IMR-90 (cell line): ENCODE measurements at regions not wholly inside any gene's neighbourhood (a gene's known extent, or its start where the extent isn't known, plus 50 kb on each side); places are given as distances from the start of the nearest gene placed in this dataset.
"Not testable (repeated sequence)": the region's sequence is repeated elsewhere in the genome, so short reads cannot be mapped to it uniquely, and the experiment has no call there.

Experiments used
- ATAC-seq: fragments of 200-7000 bp; cut with Tn5 transposase; 2 replicates; pipeline ENCODE4 v1.9.1; 2020; ENCODE audit warnings: low read depth, mild to moderate bottlenecking, moderate library complexity
- BruUV-seq: library from RNA; stranded (reverse); fragments of 400-500 nt; replicated peaks from 2 replicates; lab custom pipeline; 2021; lab: Mats Ljungman, UMichigan
- CTCF ChIA-PET: fragments of 300-600 bp; formaldehyde crosslinking; extraction: SDS; loops from one replicate; lab custom pipeline; 2021; ENCODE audit warnings: antibody characterized with exemption; lab: Yijun Ruan, JAX
- POLR2A ChIA-PET: fragments of 300-600 bp; sonication (Branson Sonifier 250); formaldehyde crosslinking; loops from one replicate; lab custom pipeline; 2022; ENCODE audit warnings: antibody characterized with exemption; ENCODE audit not compliant: unreplicated experiment; lab: Charles Lee
- DNase-seq: peaks from one replicate; pipeline ENCODE4 v3.0.0; 2013
- H2AFZ ChIP-seq: replicated peaks from 2 replicates; pipeline ENCODE3; 2013; ENCODE audit warnings: low read length, mild to moderate bottlenecking; ENCODE audit not compliant: poor library complexity
- H2AK5ac ChIP-seq: 2 replicates; pipeline ENCODE4 v1.6.1; 2013; ENCODE audit warnings: low read depth, low read length, inconsistent platforms
- H2AK9ac ChIP-seq: replicated peaks from 2 replicates; pipeline ENCODE3; 2013; ENCODE audit warnings: mild to moderate bottlenecking, low read depth, low read length, moderate library complexity; ENCODE audit not compliant: poor library complexity
- H2BK120ac ChIP-seq: 2 replicates; pipeline ENCODE4 v1.6.1; 2013; ENCODE audit warnings: low read depth, low read length, inconsistent platforms
- H2BK15ac ChIP-seq: 3 replicates; pipeline ENCODE4 v1.6.1; 2013; ENCODE audit warnings: low read depth, low read length, inconsistent platforms
- H2BK20ac ChIP-seq: 2 replicates; pipeline ENCODE4 v1.6.1; 2013; ENCODE audit warnings: low read depth, mild to moderate bottlenecking, inconsistent platforms, low read length, moderate library complexity
- H2BK5ac ChIP-seq: 2 replicates; pipeline ENCODE4 v1.6.1; 2013; ENCODE audit warnings: mild to moderate bottlenecking, low read depth, low read length, inconsistent platforms; ENCODE audit not compliant: poor library complexity, severe bottlenecking
- H3K14ac ChIP-seq: replicated peaks from 2 replicates; pipeline ENCODE4 v1.6.1; 2013; ENCODE audit warnings: low read depth, low read length, inconsistent platforms
- H3K18ac ChIP-seq: 2 replicates; pipeline ENCODE4 v1.6.1; 2013; ENCODE audit warnings: low read depth, low read length, control low read depth
- H3K23ac ChIP-seq: 2 replicates; pipeline ENCODE4 v1.6.1; 2013; ENCODE audit warnings: low read depth, low read length, inconsistent platforms
- H3K27ac ChIP-seq: 2 replicates; pipeline ENCODE4 v1.5.1; 2013; ENCODE audit warnings: mild to moderate bottlenecking, control low read depth, low read length; ENCODE audit not compliant: insufficient read depth
- H3K27me3 ChIP-seq: 2 replicates; pipeline ENCODE4 v1.6.1; 2013; ENCODE audit warnings: low read length; ENCODE audit not compliant: control insufficient read depth, insufficient read depth
- H3K36me3 ChIP-seq: 2 replicates; pipeline ENCODE4 v1.6.1; 2013; ENCODE audit warnings: low read length, mixed read lengths; ENCODE audit not compliant: control insufficient read depth, insufficient read depth
- H3K4ac ChIP-seq: 2 replicates; pipeline ENCODE4 v1.6.1; 2013; ENCODE audit warnings: low read depth, low read length, inconsistent platforms
- H3K4me1 ChIP-seq: 2 replicates; pipeline ENCODE4 v1.6.1; 2013; ENCODE audit warnings: low read length, mixed read lengths; ENCODE audit not compliant: control insufficient read depth, insufficient read depth
- H3K4me2 ChIP-seq: 2 replicates; pipeline ENCODE4 v1.6.1; 2013; ENCODE audit warnings: low read depth, mild to moderate bottlenecking, control low read depth, low read length, moderate library complexity
- H3K4me3 ChIP-seq: 2 replicates; pipeline ENCODE4 v1.5.1; 2013; ENCODE audit warnings: low read depth, mild to moderate bottlenecking, control low read depth, low read length, moderate library complexity; ENCODE audit not compliant: insufficient read depth
- H3K56ac ChIP-seq: 2 replicates; pipeline ENCODE4 v1.6.1; 2013; ENCODE audit warnings: low read length, inconsistent platforms; ENCODE audit not compliant: insufficient read depth; ENCODE audit errors: extremely low read depth
- H3K79me1 ChIP-seq, 2 experiments: 2 replicates each; pipeline ENCODE4 v1.6.1; 2013; ENCODE audit warnings: low read length in 2 of 2, inconsistent platforms in 1 of 2, low read depth in 1 of 2
- H3K9ac ChIP-seq: 2 replicates; pipeline ENCODE4 v1.6.1; 2013; ENCODE audit warnings: low read depth, low read length, control low read depth
- H3K9me1 ChIP-seq: 2 replicates; pipeline ENCODE4 v1.6.1; 2013; ENCODE audit warnings: low read length, inconsistent platforms; ENCODE audit not compliant: insufficient read depth
- H3K9me3 ChIP-seq: 2 replicates; pipeline ENCODE4 v1.6.1; 2013; ENCODE audit warnings: low read length; ENCODE audit not compliant: control insufficient read depth, insufficient read depth
- H4K20me1 ChIP-seq: 2 replicates; pipeline ENCODE4 v1.6.1; 2013; ENCODE audit warnings: low read length, inconsistent platforms; ENCODE audit not compliant: insufficient read depth
- H4K5ac ChIP-seq: 2 replicates; pipeline ENCODE4 v1.6.1; 2013; ENCODE audit warnings: mild to moderate bottlenecking, low read depth, low read length, control low read depth
- H4K8ac ChIP-seq, 2 experiments: 2 replicates each; pipeline ENCODE4 v1.6.1; 2013; ENCODE audit warnings: low read depth in 2 of 2, low read length in 2 of 2, control low read depth in 1 of 2, inconsistent platforms in 1 of 2
- H4K91ac ChIP-seq: 2 replicates; pipeline ENCODE4 v1.6.1; 2013; ENCODE audit warnings: low read depth, low read length, inconsistent platforms; ENCODE audit not compliant: insufficient read depth
- BHLHE40 ChIP-seq: fragments of 150-350 bp; IDR thresholded peaks from 2 replicates; pipeline ENCODE4 v1.6.1; 2016; ENCODE audit warnings: mild to moderate bottlenecking, low read depth, low read length
- CEBPB ChIP-seq: IDR thresholded peaks from 2 replicates; pipeline ENCODE4 v1.6.1; 2012; ENCODE audit warnings: low read depth, low read length, improper control_type of control experiment
- MAFK ChIP-seq: IDR thresholded peaks from 2 replicates; pipeline ENCODE4 v1.6.1; 2012; ENCODE audit warnings: low read depth, low read length, improper control_type of control experiment
- RFX5 ChIP-seq: IDR thresholded peaks from 2 replicates; pipeline ENCODE4 v1.8.0; 2012; ENCODE audit warnings: low read depth, mild to moderate bottlenecking, low read length, moderate library complexity
- WGBS, 2 experiments: methylation state at CpG; one replicate each; pipeline versions ENCODE4 v1.1.5 to v1.1.7; 2013; ENCODE audit warnings: missing lambda C conversion rate in 2 of 2; ENCODE audit not compliant: insufficient read length in 1 of 2; ENCODE audit errors: extremely low coverage in 2 of 2; 5-methylcytosine and 5-hydroxymethylcytosine counted together
- dilution Hi-C: fragments of 300-500 bp; cut with HindIII; formaldehyde crosslinking; loops from one replicate; pipeline ENCODE4 v1.14.3; 2018; ENCODE audit warnings: low sequenced_read_pairs; ENCODE audit not compliant: unreplicated experiment
- in situ Hi-C: fragments of 300-500 bp; cut with MboI; formaldehyde crosslinking; loops from 3 replicates; pipeline ENCODE4 v1.14.3; 2019; ENCODE audit warnings: low sequenced_read_pairs, inconsistent platforms, mixed read lengths
- intact Hi-C: fragments of 100-400 bp; cut with micrococcal nuclease; formaldehyde crosslinking; loops from 2 replicates; pipeline ENCODE4 v1.10.0; 2022
- TF ChIP-seq, protein P1 (sequence below): fragments of 150-350 bp; IDR thresholded peaks from 2 replicates; pipeline ENCODE4 v1.6.1; 2016; ENCODE audit warnings: low read depth, mild to moderate bottlenecking, low read length, moderate library complexity, borderline replicate concordance
- TF ChIP-seq, protein P2 (sequence below): fragments of 150-350 bp; IDR thresholded peaks from 2 replicates; pipeline ENCODE4 v1.6.1; 2017; ENCODE audit warnings: mild to moderate bottlenecking, antibody characterized with exemption, low read length, low read depth

DNA sequence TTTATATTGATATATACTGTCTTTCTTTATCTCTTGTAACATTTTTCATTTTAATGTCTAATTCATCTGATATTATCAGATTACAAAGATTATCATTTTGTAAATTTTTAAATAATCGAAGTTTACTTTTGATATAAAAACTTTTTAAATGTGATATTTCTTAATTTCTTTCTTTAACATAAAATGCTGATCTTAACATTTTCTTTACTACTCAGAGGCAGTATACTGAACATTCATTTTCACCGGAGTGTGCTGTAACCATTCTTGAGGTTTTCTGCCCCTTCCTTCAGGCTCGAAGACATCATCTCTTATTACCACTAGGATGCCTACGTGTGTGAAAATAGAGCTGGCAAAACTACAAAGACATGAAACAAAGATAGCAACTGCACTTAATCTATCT, 186.9 kb downstream of the DIO2 start:
- Histone ChIP-seq H3K4me3 (no peak overlapping the region), H2BK15ac (no peak overlapping the region), H3K9me3 (no peaks in the 10 kb centered on the region), H2AK5ac (no peak overlapping the region), H3K4me1 (no peaks in the 10 kb centered on the region), H4K5ac (no peak overlapping the region), H3K4me2 (no peak overlapping the region), H3K18ac (no peak overlapping the region), H3K27ac (no peak overlapping the region), H3K56ac (no peak overlapping the region), H2AK9ac (no peak overlapping the region), H3K9ac (no peak overlapping the region), H3K36me3 (no peaks in the 10 kb centered on the region), H3K79me1 (no peaks in the 10 kb centered on the region), H4K91ac (no peak overlapping the region), H2AFZ (no peak overlapping the region), H3K14ac (no peak overlapping the region), H2BK5ac (no peak overlapping the region), H4K8ac (no peak overlapping the region), H3K9me1 (no peaks in the 10 kb centered on the region), H3K23ac (no peak overlapping the region), H3K27me3 (no peaks in the 10 kb centered on the region), H2BK120ac (no peak overlapping the region), H2BK20ac (no peak overlapping the region), H4K20me1 (no peaks in the 10 kb centered on the region), H3K4ac (no peak overlapping the region)
- in situ Hi-C loops, result no loop called here
- CTCF ChIA-PET, result no interaction called here
- intact Hi-C loops, result no loop called here
- POLR2A ChIA-PET, result no interaction called here
- TF ChIP-seq, protein P1, sequence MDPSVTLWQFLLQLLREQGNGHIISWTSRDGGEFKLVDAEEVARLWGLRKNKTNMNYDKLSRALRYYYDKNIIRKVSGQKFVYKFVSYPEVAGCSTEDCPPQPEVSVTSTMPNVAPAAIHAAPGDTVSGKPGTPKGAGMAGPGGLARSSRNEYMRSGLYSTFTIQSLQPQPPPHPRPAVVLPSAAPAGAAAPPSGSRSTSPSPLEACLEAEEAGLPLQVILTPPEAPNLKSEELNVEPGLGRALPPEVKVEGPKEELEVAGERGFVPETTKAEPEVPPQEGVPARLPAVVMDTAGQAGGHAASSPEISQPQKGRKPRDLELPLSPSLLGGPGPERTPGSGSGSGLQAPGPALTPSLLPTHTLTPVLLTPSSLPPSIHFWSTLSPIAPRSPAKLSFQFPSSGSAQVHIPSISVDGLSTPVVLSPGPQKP, result no peak
- TF ChIP-seq MAFK (peak; percentile 60; the same call in 1 of the 2 replicates), CEBPB (no peak), BHLHE40 (no peak), RFX5 (no peak)
- TF ChIP-seq, protein P2, sequence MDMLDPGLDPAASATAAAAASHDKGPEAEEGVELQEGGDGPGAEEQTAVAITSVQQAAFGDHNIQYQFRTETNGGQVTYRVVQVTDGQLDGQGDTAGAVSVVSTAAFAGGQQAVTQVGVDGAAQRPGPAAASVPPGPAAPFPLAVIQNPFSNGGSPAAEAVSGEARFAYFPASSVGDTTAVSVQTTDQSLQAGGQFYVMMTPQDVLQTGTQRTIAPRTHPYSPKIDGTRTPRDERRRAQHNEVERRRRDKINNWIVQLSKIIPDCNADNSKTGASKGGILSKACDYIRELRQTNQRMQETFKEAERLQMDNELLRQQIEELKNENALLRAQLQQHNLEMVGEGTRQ, result no peak
- no peak for DNase-seq
- WGBS, 2 experiments, result no CpG with 5 or more reads among the region's 4 CpGs
- dilution Hi-C loops, result no loop called here
- no TSS peak for BruUV-seq
- no peak for ATAC-seq

DNA sequence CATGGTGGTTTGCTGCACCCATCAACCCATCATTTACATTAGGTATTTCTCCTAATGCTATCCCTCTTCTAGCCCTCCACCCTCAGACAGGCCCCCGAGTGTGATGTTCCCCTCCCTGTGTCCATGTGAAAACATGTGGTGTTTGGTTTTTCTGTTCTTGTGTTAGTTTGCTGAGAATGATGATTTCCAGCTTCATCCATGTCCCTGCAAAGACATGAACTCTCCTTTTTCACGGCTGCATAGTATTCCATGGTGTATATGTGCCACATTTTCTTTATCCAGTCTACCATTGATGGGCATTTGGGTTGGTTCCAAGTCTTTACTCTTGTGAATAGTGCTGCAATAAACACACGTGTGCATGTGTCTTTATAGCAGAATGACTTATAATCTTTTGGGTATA, 192.8 kb downstream of the DIO2 start:
- H4K91ac ChIP-seq, ATAC-seq, POLR2A ChIA-PET, H3K36me3 ChIP-seq, H4K5ac ChIP-seq, H3K56ac ChIP-seq, H3K9ac ChIP-seq, CTCF ChIA-PET, H3K79me1 ChIP-seq, H3K4me2 ChIP-seq, H2BK120ac ChIP-seq, H3K14ac ChIP-seq, H3K23ac ChIP-seq, dilution Hi-C loops, H2BK15ac ChIP-seq, intact Hi-C loops, H4K20me1 ChIP-seq, H3K27me3 ChIP-seq, H2AFZ ChIP-seq, H2BK5ac ChIP-seq, H4K8ac ChIP-seq, H3K4me1 ChIP-seq, DNase-seq, H3K18ac ChIP-seq, H3K9me3 ChIP-seq, BruUV-seq, in situ Hi-C loops, H3K4ac ChIP-seq, H3K27ac ChIP-seq, H2AK5ac ChIP-seq, H2AK9ac ChIP-seq, H3K4me3 ChIP-seq, H2BK20ac ChIP-seq, H3K9me1 ChIP-seq: not testable (repeated sequence)
- WGBS, 2 experiments, result no CpG with 5 or more reads among the region's 3 CpGs
